Nucleus accumbens (tissue), 56 donors: ENCODE measurements at regions not wholly inside any gene's neighbourhood (a gene's known extent, or its start where the extent isn't known, plus 50 kb on each side); places are given as distances from the start of the nearest gene placed in this dataset.
"Not testable (repeated sequence)": the region's sequence is repeated elsewhere in the genome, so short reads cannot be mapped to it uniquely, and the experiment has no call there.

Experiments used
- DNase-seq, 56 donors: peaks; one replicate each; lab custom pipeline; 2025; lab: John Stamatoyannopoulos, UW

DNA sequence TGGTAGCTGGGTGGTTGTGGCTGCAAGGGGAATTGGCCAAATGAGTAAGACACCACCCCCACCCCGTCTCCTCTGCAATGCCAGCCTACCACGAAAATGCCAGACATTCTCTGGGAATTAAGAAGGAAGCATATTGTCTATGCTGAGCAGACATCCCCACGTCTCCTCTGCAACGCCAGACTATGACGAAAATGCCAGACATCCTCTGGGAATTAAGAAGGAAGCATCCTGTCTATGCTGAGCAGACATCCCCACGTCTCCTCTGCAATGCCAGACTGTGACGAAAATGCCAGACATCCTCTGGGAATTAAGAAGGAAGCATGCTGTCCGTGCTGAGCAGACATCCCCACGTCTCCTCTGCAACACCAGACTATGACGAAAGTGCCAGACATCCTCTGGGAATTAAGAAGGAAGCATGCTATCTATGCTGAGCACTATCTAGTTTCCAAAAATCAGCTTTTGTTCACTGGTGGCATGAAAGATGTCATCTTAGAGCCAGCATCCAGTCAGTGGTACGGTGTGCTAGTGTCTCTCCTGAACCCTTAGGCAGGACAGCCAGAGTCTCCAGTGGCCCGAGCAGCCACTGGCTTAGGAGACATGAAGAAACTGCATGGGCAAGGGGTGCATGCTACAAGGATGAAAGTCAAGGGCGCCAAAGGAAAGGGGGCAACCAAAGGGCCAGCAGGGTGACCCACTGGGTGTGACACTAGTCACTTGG lies 339.8 kb upstream of the FRG1 start:
- DNase-seq, result no peak

DNA sequence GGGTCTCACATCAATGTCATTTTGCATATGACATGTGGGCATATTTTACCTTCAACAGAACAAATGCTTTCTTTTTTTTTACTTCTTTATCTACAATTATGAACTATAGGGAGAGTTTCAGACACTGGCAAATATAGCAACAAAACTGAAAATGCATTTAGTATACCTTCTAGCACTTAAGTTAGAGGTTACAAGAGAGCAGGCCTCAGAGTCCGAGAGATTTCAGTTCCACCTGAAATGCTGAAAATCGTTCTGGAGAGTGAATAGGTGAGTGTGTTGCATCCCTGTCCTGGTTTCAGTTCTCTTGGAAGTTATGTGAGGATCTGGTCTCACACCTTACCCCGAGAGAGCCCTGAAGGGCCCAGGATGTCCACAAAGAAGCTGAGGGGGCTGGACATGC lies 337.8 kb upstream of the FRG1 start:
- not testable (repeated sequence) for DNase-seq

DNA sequence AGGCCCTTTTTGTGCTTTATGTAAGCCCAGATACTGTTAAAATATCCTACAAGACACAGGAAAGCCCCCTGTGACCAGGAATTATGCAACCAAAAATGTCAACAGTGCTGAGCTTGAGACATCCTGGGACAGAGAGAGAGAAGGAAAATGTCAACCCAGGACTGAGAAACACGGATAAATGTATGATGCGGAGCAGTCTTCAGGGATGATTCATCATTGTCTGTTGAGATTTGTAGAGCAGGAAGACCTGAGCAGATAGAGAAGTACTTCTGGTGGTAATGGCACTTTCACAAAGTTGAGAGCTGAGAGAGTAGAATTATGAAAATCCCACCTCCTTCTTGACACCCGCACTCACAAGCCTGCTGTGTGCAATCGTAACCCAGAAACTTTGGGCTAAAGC lies 330.1 kb upstream of the FRG1 start:
- not testable (repeated sequence) for DNase-seq

DNA sequence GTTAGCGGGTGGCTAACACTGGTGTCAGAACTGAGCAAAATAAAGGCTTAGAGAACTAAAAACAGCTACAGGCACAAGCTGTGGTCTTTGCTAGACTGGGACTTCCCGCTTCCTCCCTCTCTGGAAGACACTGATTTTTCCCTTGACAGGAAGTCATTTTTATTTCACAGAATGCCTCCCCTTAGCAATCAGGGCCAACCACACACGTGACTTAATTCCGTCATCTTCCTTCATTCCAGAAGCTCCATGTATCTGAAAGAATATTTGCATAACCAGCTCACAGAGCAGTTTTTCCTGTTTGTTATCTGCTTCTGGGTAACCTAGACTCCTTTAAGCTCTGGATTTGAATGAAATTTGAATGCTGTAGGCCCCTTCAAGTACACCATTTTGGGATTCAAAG lies 327.5 kb upstream of the FRG1 start:
- DNase-seq, result no peak

DNA sequence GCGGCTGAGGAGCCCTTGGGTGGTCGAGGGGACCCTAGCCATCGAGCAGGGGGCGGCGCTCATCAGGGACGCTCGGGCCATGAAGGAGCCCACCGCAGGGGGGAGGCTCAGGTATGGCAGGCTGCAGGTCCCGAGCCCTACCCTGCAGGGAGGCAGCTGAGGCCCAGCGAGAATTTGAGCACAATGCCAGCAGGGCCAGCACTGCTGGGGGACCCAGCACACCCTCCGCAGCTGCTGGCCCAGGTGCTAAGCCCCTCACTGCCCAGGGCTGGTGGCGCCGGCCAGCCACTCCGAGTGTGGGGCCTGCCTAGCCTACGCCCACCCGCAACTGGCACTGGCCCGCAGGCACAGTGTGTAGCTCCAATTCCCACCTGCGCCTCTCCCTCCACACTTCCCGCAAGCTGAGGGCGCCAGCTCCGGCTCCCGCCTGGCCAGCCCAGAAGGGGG lies 325.4 kb upstream of the FRG1 start:
- DNase-seq, result no peak

DNA sequence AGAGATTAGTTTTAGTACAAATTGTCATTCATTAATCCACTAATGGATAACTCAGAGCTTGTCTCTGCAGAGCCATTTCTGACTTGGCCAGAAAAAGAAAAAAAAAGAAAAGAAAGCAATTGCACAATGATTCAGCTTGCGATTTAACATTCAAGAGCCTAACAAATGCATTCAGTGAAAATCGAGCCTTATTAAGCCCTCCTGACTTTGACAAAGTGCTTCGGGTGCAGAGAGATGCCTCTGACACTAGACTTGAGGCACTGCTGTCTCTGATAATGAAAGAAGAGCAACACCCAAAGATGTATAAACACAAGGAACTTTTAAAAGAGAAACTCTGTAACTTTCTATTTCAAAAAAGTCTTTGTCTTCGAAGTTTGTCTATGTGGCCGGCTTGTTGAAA lies 322.9 kb upstream of the FRG1 start:
- DNase-seq, result not testable (repeated sequence)

DNA sequence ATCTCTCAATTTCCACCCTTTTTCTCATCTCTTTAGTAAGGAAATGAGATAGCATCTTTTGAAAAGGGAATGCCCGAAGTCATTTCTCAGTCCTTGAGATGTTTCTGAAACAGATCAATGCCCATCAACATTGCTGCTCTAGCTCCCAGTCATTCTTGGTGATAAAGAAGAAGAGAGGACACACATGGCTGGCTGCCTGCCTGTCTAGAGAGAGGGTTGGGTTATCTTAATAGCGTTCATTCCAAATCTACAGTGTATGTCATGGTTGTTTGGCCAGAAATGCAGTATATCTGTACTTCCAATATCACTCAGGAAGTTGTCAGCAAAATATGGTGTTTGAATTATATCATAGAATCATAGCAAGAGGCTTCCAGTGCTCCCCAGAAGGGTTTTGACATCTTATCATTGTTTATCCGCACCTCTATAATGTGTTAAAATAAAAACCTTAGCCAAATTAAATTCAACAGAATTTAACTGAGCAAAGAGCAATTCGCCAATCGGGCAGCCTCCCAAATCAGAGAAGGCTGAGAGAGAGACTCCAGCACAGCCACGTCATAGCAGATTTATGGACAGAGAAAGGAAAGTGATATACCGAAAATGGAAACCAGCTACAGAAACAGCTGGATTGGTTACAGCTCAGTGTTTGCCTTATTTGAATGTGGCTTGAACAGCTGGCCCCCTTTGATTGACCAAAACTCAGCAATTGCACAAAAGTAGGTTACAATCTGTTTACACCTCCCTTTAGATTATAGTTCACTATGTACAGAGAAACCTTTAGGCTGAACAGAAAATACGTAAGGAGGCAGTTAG lies 321.0 kb upstream of the FRG1 start:
- not testable (repeated sequence) for DNase-seq

DNA sequence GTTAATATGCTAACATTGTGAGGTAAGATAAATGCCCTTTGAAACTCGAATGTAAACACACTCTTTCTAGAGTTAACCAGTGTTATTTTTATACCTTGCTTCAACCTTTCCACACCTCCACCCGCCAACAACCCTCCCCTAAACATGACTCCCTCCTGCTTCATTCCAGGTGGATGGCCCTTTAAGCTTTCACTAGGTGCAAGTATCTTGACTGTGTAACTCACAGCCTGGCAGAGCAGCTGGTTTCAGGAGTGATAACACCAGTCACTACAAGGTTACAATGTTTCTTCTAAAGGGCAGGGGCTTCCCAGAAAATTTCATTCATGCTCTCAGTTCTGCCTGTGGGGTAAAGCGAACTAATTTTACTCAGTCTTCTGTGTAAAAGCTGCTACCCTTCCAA lies 318.1 kb upstream of the FRG1 start:
- not testable (repeated sequence) for DNase-seq

DNA sequence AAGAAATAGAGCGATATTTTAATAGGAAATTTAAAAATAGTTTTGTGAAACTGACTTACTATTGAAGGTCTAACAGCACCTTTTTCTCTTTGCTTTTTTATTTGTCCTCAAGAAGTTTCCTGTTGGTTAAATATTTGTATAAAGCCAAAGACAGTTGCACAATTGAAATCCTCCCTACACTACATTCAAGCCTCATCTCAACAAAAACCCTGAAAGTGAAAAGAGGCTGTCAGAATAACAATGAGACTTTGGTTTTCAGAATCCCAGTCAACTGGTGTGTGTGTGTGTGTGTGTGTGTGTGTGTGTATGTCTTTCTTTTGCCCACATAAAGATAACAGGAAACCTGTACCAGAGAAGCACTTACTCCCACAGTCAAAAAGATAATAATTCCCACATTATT lies 313.6 kb upstream of the FRG1 start:
- not testable (repeated sequence) for DNase-seq

DNA sequence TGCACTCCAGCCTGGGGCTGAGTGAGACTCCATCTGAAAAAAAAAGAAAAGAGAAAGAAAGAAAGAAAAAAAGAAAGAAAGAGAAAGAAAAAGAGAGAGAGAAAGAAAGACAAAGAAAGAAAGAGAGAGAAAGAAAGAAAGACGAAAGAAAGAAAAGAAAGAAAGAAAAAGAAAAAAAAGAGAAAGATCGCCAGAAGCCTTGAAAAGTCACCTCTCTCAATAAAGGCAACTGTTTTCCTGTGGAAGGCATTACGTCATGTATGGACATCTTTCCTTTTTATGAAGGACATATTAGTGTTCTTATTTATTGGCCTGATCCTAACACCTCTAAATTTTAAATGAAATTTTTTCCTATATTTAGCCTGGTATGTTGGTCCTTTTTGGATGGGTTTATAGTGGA lies 310.9 kb upstream of the FRG1 start:
- DNase-seq, result not testable (repeated sequence)

DNA sequence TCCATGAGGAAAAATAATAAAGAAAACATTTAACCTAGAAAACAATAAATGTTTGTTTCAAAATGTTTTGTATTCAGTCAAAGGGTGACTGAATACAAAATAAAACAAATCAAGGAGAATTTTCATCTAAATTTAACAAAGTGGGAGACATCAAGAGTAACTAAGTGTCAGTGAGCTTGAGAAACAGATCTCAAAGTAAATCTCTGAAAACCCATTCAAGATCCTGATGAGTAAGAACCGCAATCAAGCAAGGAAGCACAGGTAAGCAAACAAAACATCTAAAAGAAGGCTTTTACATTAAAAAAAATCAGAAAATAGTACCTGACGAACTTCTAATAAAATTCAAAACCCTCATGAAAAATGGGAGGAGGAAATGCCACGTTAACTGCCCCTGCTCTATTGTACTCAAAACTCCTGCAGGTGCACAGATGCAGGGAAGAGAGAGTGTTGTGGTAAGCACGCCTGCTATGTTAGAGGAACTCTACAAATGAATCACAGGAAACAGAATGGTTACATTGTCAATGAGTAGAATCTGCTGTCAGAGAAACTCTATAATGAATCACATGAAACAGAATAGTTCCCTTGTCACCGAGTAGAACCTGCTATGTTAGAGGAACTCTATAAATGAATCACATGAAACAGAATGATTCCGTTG lies 309.6 kb upstream of the FRG1 start:
- DNase-seq, result not testable (repeated sequence)

DNA sequence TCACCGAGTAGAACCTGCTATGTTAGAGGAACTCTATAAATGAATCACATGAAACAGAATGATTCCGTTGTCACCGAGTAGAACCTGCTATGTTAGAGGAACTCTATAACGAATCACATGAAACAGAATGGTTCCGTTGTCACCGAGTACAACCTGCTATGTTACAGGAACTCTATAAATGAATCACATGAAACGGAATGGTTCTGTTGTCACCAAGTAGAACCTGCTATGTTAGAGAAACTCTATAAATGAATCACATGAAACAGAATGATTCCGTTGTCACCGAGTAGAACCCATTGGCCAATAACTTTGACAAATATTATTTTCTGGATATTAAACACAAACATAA lies 309.1 kb upstream of the FRG1 start:
- DNase-seq, result not testable (repeated sequence)

DNA sequence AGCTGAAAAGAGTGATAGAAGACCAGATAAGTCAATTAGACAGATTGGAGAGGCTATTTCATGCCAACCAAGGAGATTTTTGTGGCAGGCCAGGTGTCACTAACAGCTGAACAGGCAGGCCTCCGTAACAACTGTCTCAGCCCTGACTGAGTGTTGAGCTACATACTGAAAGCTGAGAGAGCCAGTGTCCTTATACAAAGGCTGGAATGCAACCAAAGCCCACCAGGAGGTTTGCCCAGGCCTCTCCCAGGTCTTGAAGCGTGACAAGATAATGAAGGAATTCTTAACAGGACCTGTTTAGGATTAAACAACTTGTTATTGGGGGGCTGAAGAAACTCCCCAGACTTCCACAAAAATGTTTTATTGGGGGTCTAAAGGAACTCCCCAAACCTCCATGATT lies 290.2 kb upstream of the FRG1 start:
- DNase-seq, result not testable (repeated sequence)

DNA sequence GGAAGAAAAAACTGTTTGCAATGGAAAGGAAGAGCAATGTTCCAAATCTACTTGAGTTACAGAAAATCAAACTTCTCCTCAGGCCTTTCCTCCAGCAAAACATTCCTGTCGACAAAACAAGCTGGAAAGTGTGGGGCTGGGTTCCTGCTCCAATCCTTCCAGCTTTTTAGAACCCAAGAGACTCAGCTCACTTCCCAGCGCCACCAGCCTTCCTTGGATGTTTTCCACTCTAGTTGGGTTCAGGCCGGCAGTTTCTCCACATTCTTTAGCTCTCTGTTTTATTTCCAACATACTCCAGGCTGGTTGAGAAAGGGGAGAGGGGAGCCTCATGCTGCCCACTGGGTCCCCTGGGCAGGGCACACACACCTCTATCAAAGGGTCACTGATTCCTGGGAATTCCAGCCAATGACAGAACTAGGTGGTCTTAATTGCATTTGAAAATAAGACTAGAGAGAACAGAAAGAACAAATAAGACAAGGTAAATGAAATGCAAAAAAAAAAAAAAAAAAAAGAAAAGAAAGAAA lies 287.5 kb upstream of the FRG1 start:
- not testable (repeated sequence) for DNase-seq

DNA sequence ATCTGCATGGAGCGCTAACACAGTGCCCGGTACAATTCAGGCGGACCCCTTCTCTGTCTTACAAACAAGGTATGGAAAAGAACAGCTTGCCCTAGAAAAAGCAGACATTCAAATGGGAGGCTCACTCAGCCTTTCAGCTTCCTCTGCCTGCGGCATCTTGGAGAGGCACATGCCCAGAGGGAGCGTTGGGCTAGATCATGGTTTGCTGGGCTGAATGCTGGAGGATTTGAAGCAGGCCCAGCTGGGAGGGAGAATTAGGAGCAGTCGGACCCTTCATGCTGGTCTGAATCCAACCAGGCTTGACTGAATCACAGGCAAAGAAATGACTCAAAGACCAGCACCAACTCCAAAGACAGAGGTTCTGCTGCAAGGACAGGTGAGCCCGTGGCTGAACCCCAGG lies 286.7 kb upstream of the FRG1 start:
- DNase-seq, result not testable (repeated sequence)

DNA sequence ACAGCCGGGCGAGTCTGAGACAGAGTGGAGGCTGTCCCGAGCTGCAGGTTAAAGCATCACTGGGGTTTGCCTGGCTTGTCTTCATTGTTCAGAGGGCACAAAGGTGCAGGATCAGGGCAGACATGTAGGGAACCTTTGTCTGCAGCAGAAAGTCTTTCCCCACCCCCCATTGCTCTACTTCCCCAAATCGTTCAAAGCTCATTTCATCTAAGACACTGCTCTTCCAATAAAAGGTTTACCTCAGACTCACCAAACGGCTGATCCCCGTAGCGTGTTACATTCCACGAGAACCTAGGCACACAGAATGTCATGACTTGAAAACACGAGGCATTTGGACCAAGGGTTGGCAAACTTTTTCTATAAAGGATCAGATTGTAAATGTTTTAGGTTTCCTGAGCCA lies 286.3 kb upstream of the FRG1 start:
- DNase-seq, result not testable (repeated sequence)

DNA sequence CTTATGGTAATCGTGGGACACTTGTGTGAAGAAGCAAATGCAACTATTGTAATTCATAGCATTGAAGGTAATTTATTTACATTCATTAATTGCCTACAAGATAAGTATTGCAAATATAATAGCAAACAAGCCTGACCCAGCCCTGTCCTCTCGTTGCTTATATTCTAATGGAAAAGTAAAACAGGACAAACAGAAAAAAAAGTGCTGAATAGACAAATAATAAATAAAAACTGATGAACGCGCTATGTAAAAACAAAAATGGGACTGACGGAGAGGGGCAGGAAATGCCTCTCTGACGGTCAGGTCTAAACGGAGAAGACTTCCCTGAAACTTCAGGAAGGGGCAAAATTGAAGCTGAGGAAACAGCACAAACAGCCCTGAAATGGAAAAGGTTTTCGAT lies 284.9 kb upstream of the FRG1 start:
- not testable (repeated sequence) for DNase-seq

DNA sequence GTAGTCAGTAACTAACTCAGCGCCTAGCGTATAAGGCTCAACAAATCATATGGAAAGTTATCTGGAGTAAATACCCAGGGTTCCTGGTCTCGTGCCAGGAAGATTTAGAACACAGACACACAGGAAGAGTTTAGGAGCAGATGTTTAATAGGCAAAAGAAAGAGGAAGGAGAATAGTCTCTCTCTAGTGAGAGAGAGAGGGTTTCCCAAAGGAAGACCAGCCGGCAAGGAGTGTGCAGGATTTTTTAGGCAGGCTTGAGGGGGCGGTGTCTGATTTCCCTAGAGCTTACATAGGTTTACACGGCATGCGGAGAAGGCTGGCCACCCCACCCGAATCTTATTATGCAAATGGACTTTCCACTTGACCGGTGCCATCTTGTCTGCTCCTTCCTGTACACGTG lies 284.0 kb upstream of the FRG1 start:
- DNase-seq, result no peak

DNA sequence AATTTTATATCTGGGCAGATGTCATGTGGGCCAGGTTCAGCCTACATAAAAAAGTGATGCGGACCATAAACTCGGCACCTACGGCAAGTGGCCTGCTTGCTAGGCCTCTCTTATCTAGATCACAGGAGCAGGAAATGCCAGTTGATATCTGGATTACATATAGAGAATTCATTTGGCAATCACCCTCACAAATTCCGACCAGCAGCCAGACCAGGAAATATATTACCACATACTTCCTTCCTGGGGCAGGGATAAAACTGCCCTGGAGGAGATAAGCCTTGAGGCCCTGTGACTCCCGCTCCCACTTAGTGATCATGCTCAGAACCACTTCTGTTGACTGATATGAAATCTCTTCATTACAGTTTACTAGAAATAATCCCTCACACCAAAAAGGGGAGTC lies 282.4 kb upstream of the FRG1 start:
- not testable (repeated sequence) for DNase-seq

DNA sequence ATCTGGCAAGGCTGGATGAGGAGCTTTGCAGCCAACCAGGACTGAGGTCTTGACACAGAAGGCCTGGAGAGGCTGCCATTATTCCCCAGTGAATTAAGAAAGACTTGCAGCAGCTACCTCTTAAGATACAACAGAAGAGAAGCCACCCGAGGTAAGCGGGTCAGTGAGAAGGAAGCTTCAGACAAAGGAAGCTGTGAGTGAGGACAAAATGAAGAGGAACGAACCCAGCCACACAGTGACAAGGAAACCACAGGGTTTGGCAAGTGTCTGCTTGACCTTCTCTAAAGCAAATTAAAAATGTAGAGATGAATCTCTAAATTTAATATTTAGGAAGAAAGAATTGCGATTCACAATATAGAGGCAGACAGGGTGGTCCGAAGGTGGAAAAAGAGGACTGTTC lies 281.8 kb upstream of the FRG1 start:
- not testable (repeated sequence) for DNase-seq

DNA sequence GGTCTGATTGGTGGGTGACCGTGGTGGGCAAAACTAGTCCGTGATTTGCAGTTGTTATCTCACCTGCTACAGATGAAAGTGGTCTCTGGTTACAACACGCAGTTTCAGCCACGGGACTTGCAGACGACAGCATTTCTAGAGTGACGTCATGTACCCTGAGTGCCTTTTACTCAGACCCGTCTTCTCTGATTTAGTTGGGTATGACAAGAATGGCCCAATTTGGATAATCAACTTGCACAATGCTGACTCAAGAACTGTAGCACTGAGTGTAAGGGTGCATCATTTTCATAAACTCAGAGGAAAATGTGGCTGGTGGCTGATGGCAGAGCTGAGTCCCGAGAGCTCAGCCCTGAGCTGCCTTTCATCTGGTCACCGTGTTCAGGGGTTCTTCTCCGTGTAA lies 281.4 kb upstream of the FRG1 start:
- no peak for DNase-seq
